ENCODE measurements at regions not wholly inside any gene's neighbourhood (a gene's known extent, or its start where the extent isn't known, plus 50 kb on each side); places are given as distances from the start of the nearest gene placed in this dataset.
"Not testable (repeated sequence)": the region's sequence is repeated elsewhere in the genome, so short reads cannot be mapped to it uniquely, and the experiment has no call there.

DNA sequence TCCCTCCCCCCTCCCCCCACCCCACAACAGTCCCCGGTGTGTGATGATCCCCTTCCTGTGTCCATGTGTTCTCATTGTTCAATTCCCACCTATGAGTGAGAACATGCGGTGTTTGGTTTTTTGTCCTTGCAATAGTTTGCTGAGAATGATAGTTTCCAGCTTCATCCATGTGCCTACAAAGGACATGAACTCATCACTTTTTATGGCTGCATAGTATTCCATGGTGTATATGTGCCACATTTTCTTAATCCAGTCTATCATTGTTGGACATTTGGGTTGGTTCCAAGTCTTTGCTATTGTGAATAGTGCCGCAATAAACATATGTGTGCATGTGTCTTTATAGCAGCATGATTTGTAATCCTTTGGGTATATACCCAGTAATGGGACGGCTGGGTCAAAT lies 76.5 kb upstream of the DNAH5 start:
- TF ChIP-seq RBM39 (IDR thresholded peaks at IDR 0.05; ENCODE audit: low read depth, low read length, poor library complexity, severe bottlenecking); ZBTB1 (CRISPR knock-in tag; IDR thresholded peaks at IDR 0.05; ENCODE audit: borderline replicate concordance); ZNF670 (CRISPR knock-in tag; IDR thresholded peaks at IDR 0.05; ENCODE audit: borderline replicate concordance); RAD21 (CRISPR knock-in tag; IDR thresholded peaks at IDR 0.05); ZSCAN31 (CRISPR knock-in tag; IDR thresholded peaks at IDR 0.05; ENCODE audit: low read depth); ZSCAN21 (CRISPR knock-in tag; IDR thresholded peaks at IDR 0.05; ENCODE audit: borderline replicate concordance); POLR2A (IDR thresholded peaks at IDR 0.05; ENCODE audit: insufficient read depth in 1 of 2, low read depth in 2 of 2, low read length in 2 of 2): not testable (repeated sequence)
- TF ChIP-seq, protein P1, sequence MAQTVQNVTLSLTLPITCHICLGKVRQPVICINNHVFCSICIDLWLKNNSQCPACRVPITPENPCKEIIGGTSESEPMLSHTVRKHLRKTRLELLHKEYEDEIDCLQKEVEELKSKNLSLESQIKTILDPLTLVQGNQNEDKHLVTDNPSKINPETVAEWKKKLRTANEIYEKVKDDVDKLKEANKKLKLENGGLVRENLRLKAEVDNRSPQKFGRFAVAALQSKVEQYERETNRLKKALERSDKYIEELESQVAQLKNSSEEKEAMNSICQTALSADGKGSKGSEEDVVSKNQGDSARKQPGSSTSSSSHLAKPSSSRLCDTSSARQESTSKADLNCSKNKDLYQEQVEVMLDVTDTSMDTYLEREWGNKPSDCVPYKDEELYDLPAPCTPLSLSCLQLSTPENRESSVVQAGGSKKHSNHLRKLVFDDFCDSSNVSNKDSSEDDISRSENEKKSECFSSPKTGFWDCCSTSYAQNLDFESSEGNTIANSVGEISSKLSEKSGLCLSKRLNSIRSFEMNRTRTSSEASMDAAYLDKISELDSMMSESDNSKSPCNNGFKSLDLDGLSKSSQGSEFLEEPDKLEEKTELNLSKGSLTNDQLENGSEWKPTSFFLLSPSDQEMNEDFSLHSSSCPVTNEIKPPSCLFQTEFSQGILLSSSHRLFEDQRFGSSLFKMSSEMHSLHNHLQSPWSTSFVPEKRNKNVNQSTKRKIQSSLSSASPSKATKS (CRISPR knock-in tag; IDR thresholded peaks at IDR 0.05) = not testable (repeated sequence)
- TF ChIP-seq, protein P2, sequence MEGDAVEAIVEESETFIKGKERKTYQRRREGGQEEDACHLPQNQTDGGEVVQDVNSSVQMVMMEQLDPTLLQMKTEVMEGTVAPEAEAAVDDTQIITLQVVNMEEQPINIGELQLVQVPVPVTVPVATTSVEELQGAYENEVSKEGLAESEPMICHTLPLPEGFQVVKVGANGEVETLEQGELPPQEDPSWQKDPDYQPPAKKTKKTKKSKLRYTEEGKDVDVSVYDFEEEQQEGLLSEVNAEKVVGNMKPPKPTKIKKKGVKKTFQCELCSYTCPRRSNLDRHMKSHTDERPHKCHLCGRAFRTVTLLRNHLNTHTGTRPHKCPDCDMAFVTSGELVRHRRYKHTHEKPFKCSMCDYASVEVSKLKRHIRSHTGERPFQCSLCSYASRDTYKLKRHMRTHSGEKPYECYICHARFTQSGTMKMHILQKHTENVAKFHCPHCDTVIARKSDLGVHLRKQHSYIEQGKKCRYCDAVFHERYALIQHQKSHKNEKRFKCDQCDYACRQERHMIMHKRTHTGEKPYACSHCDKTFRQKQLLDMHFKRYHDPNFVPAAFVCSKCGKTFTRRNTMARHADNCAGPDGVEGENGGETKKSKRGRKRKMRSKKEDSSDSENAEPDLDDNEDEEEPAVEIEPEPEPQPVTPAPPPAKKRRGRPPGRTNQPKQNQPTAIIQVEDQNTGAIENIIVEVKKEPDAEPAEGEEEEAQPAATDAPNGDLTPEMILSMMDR (CRISPR knock-in tag; IDR thresholded peaks at IDR 0.05) = not testable (repeated sequence)
- TF ChIP-seq, protein P3, sequence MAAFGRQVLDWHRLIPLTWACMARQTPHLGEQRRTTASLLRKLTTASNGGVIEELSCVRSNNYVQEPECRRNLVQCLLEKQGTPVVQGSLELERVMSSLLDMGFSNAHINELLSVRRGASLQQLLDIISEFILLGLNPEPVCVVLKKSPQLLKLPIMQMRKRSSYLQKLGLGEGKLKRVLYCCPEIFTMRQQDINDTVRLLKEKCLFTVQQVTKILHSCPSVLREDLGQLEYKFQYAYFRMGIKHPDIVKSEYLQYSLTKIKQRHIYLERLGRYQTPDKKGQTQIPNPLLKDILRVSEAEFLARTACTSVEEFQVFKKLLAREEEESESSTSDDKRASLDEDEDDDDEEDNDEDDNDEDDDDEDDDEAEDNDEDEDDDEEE (CRISPR knock-in tag; IDR thresholded peaks at IDR 0.05) = not testable (repeated sequence)
- TF ChIP-seq, protein P4, sequence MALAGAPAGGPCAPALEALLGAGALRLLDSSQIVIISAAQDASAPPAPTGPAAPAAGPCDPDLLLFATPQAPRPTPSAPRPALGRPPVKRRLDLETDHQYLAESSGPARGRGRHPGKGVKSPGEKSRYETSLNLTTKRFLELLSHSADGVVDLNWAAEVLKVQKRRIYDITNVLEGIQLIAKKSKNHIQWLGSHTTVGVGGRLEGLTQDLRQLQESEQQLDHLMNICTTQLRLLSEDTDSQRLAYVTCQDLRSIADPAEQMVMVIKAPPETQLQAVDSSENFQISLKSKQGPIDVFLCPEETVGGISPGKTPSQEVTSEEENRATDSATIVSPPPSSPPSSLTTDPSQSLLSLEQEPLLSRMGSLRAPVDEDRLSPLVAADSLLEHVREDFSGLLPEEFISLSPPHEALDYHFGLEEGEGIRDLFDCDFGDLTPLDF (CRISPR knock-in tag; IDR thresholded peaks at IDR 0.05) = not testable (repeated sequence)

Measured in HepG2 (cell line).